A549 (cell line): ENCODE measurements at regions not wholly inside any gene's neighbourhood (a gene's known extent, or its start where the extent isn't known, plus 50 kb on each side); places are given as distances from the start of the nearest gene placed in this dataset.

Experiments
- ATAC-seq, 2 experiments: fragments of 200-7000 bp in 1 of 2; fragments of >200 bp in 1 of 2; cut with Nextera tagmentation in 1 of 2; cut with Tn5 transposase in 1 of 2; 3 replicates each; pipeline versions ENCODE4 v1.8.0 to v1.9.1; 2018 to 2020; ENCODE audit warnings: mild to moderate bottlenecking in 1 of 2, moderate library complexity in 1 of 2
- CTCF ChIA-PET: fragments of 300-600 bp; sonication (Branson Sonifier 250); formaldehyde crosslinking; extraction: SDS; loops from one replicate; lab custom pipeline; 2021; ENCODE audit warnings: antibody characterized with exemption, inconsistent platforms; lab: Yijun Ruan, JAX
- POLR2A ChIA-PET: fragments of 350-600 bp; formaldehyde crosslinking; extraction: SDS; loops from one replicate; lab custom pipeline; 2021; ENCODE audit warnings: antibody characterized with exemption, inconsistent platforms; lab: Yijun Ruan, JAX
- DNase-seq, 2 experiments: peaks; one replicate each; pipeline versions ENCODE4 v3.0.0 to v3.0.0-alpha.2; 2011 to 2016; ENCODE audit warnings: low read depth in 1 of 2, low spot score in 1 of 2
- FAIRE-seq: peaks from 2 replicates; lab custom pipeline; 2011; peaks lifted over from hg19 to GRCh38; lab: Jason Lieb, UNC
- H3K27ac ChIP-seq, 2 experiments: fragments of >200 bp; sonication (Bioruptor Twin); formaldehyde crosslinking; 3 replicates each; pipeline ENCODE4 v1.5.1; 2016 to 2017
- H3K4me1 ChIP-seq: fragments of >200 bp; sonication (Bioruptor Twin); formaldehyde crosslinking; 3 replicates; pipeline ENCODE4 v1.6.1; 2016
- H3K4me2 ChIP-seq: fragments of >200 bp; sonication (Bioruptor Twin); formaldehyde crosslinking; 3 replicates; pipeline ENCODE4 v1.6.1; 2016
- H3K4me3 ChIP-seq: fragments of >200 bp; sonication (Bioruptor Twin); formaldehyde crosslinking; 3 replicates; pipeline ENCODE4 v1.5.1; 2016
- H3K9me3 ChIP-seq: fragments of >200 bp; sonication (Bioruptor Twin); formaldehyde crosslinking; 3 replicates; pipeline ENCODE4 v1.6.1; 2016
- BCL3 ChIP-seq: fragments of >200 bp; sonication (Bioruptor Twin); formaldehyde crosslinking; IDR thresholded peaks from 3 replicates; pipeline ENCODE4 v1.6.1; 2016
- CTCF ChIP-seq: fragments of >200 bp; sonication (Bioruptor Twin); formaldehyde crosslinking; IDR thresholded peaks from 3 replicates; pipeline ENCODE4 v1.5.1; 2016
- E2F6 ChIP-seq: IDR thresholded peaks from 2 replicates; pipeline ENCODE4 v1.6.1; 2012; ENCODE audit warnings: low read depth, borderline replicate concordance
- EHF ChIP-seq: fragments of 250-450 bp; sonication (Bioruptor Pico); IDR thresholded peaks from 2 replicates; pipeline ENCODE4 v1.5.0; 2020; ENCODE audit warnings: mild to moderate bottlenecking
- ELK1 ChIP-seq: fragments of 150-350 bp; IDR thresholded peaks from 2 replicates; pipeline ENCODE4 v1.6.1; 2014; ENCODE audit warnings: low read depth, mild to moderate bottlenecking, low read length
- FOXS1 ChIP-seq: fragments of 250-450 bp; sonication (Bioruptor Pico); IDR thresholded peaks from 2 replicates; pipeline ENCODE4 v1.5.0; 2020; ENCODE audit warnings: mild to moderate bottlenecking, moderate library complexity
- HES2 ChIP-seq: fragments of >200 bp; sonication (Bioruptor Twin); formaldehyde crosslinking; IDR thresholded peaks from 2 replicates; pipeline ENCODE4 v1.6.1; 2016
- HMGXB4 ChIP-seq: fragments of 250-450 bp; sonication (Bioruptor Pico); IDR thresholded peaks from 2 replicates; pipeline ENCODE4 v1.5.0; 2021; ENCODE audit warnings: mild to moderate bottlenecking, moderate library complexity, borderline replicate concordance
- HOXB13 ChIP-seq: fragments of 250-450 bp; sonication (Bioruptor Pico); IDR thresholded peaks from 2 replicates; pipeline ENCODE4 v1.5.0; 2020; ENCODE audit warnings: low read depth, mild to moderate bottlenecking, moderate library complexity
- JUNB ChIP-seq: fragments of >200 bp; sonication (Bioruptor Twin); formaldehyde crosslinking; IDR thresholded peaks from 2 replicates; pipeline ENCODE4 v1.6.1; 2016
- KDM5A ChIP-seq: fragments of 200-600 bp; sonication (generic); IDR thresholded peaks from 2 replicates; pipeline ENCODE4 v1.6.1; 2016; ENCODE audit warnings: antibody characterized with exemption, mild to moderate bottlenecking
- MAZ ChIP-seq: fragments of 150-350 bp; IDR thresholded peaks from 2 replicates; pipeline ENCODE4 v1.6.1; 2014; ENCODE audit warnings: antibody characterized with exemption, low read depth, low read length, borderline replicate concordance
- NR3C1 ChIP-seq: fragments of >200 bp; sonication (Bioruptor Twin); formaldehyde crosslinking; IDR thresholded peaks from 3 replicates; pipeline ENCODE4 v1.6.1; 2017
- POLR2A ChIP-seq: IDR thresholded peaks from 2 replicates; pipeline ENCODE4 v1.6.1; 2012; ENCODE audit warnings: mild to moderate bottlenecking, low read length
- REST ChIP-seq: fragments of 200-600 bp; sonication (generic); IDR thresholded peaks from 2 replicates; pipeline ENCODE4 v1.6.1; 2016; ENCODE audit warnings: antibody characterized with exemption, mild to moderate bottlenecking, moderate library complexity
- TP53 ChIP-seq: fragments of 250-450 bp; sonication (Bioruptor Pico); IDR thresholded peaks from 2 replicates; pipeline ENCODE4 v1.5.0; 2021; ENCODE audit warnings: mild to moderate bottlenecking, moderate library complexity
- ZFP36 ChIP-seq: fragments of 450-650 bp; IDR thresholded peaks from 2 replicates; pipeline ENCODE4 v1.6.1; 2014; ENCODE audit warnings: borderline replicate concordance; ENCODE audit not compliant: partially characterized antibody
- WGBS: methylation state at CpG from one replicate; pipeline ENCODE4 v1.1.6; 2017; ENCODE audit errors: missing lambda C conversion rate; 5-methylcytosine and 5-hydroxymethylcytosine counted together

- no peak for FAIRE-seq
Observed at GRCh38 chr5:12125895-12126294, 221.6 kb upstream of the CTNND2 start.

More at GRCh38 chr5:12125895-12126294, 221.6 kb upstream of the CTNND2 start:
- POLR2A ChIA-PET = no interaction called here
- Histone ChIP-seq H3K4me2 (no peak overlapping the region), H3K9me3 (0 out of 3 replicates have a peak, but pooled peaks cover 2% of the 10 kb centered on the region), H3K27ac (no peak overlapping the region), H3K4me3 (no peak overlapping the region), H3K4me1 (no peaks in the 10 kb centered on the region)
- WGBS = 35% methylated on average over 6 of the region's 7 CpGs
- TF ChIP-seq FOXS1 (CRISPR knock-in tag) (no peak), HES2 (no peak), JUNB (no peak), CTCF (no peak), POLR2A (no peak), ZFP36 (no peak), KDM5A (no peak), E2F6 (no peak), MAZ (no peak), TP53 (CRISPR knock-in tag) (no peak), BCL3 (no peak), HOXB13 (no peak), EHF (CRISPR knock-in tag) (no peak), REST (no peak), NR3C1 (no peak), ELK1 (no peak), HMGXB4 (no peak)
- DNase-seq = no peak
- no peak for ATAC-seq
- CTCF ChIA-PET = no interaction called here
